GM12864 (cell line): ENCODE measurements at regions not wholly inside any gene's neighbourhood (a gene's known extent, or its start where the extent isn't known, plus 50 kb on each side); places are given as distances from the start of the nearest gene placed in this dataset.

Source experiments
- DNase-seq: peaks from one replicate; pipeline ENCODE4 v3.0.0-alpha.2; 2011; ENCODE audit warnings: low read depth
- H3K4me3 ChIP-seq: 2 replicates; pipeline ENCODE4 v1.5.1; 2011; ENCODE audit warnings: mild to moderate bottlenecking, low read depth, low read length, control low read depth
- CTCF ChIP-seq: IDR thresholded peaks from 2 replicates; pipeline ENCODE4 v1.5.1; 2011; ENCODE audit warnings: low read depth, mild to moderate bottlenecking, moderate library complexity, low read length, control low read depth, inconsistent platforms; ENCODE audit errors: missing control alignments

DNA sequence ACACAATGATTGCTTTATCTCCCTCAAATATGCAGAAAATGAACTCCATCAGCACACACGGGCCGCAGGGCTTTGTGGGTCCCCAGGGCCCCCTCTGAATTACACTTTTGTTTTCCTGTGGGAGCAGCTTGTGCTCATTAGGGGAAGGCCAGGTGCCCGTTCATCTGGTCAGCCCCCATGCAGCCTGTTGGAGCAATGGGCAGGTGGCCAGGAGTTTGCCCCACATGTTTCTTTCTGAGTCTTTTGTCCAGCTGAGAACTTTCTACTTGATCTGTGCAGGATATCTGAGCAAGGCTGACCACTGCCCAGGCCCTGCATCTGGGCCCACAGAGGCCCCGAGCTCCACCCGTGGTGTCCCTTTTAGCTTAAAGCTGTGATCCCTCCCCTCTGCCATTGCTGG lies 105.3 kb upstream of the FAM20C start:
- no peak for DNase-seq
- H3K4me3 ChIP-seq, result no peak overlapping the region
- no peak for TF ChIP-seq CTCF

DNA sequence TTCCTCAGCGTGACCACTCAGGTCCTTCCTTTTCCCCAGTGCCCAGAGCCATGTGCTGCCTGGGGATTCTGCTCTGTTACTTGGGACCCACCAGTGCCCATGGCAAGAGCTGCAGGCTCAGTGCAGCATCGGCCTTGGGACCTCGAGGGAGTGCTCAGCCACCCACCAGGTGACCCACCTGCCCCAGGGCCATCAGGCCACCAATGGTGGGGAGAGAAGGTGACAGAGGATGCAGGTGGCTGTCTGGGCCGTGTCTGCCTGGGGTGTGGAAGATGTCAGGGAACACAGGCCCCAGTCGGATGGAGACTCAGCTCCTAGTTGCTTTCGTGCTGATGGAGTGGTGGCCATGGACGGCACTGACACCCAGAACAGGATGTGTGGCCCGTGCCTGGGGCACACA lies 104.7 kb upstream of the FAM20C start:
- TF ChIP-seq CTCF, result no peak
- H3K4me3 ChIP-seq, result no peak overlapping the region
- no peak for DNase-seq

- DNase-seq, result no peak
- TF ChIP-seq CTCF, result no peak
- H3K4me3 ChIP-seq, result no peak overlapping the region
Measured at GRCh38 chr7:88095-88926, 104.1 kb upstream of the FAM20C start.

DNA sequence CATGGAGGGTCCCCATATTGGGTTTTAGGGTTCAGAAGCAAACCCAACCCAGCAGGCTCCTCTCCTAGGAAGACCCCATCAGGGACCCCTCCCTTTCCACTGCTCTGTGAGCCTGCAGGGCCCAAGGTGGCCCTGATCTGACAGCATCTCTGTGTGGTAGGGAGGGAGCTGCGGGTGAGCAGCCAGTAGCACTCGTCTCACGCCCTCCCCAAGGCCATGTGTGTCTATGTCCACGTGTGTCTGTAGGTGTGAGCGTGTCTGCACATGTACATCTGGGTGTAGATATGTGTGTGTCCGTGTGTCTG lies 103.5 kb upstream of the FAM20C start:
- no peak for DNase-seq
- TF ChIP-seq CTCF, result no peak

DNA sequence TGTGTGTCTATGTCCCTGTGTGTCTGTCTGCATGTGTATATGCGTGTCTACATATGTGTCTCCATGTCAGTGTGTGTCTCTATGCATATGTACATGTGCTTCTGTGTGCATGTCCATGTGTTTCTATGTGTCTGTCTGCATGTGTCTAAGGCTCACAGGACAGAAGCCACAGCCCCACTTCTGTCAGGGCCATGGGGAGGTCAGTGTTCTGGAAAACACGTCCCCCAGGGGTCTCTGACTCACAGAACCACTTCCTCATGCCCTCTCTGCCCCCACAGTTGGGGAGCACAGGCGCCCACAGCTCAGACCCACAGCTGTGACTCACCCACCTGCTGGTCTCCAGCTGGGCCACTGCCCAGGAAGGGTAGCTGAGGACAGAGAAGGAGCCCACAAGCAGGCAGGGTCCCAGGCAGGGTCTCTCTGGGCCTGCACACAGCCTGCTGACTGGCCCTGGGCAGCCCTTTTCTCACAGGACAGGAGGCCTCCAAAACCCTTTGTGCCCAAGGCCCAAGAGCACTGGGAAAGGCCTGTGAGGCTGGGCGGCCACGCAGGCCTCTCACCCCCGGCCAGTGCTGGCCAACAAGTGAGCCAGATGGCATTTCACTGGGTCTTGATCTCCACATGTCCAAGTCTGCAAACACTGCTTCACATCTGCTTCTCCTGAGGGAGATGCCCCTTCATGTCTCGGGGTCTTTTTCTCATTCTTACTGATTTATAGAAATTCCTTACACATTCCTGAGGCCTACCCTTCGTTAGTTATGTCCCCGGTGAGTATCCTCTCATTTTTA lies 102.9 kb upstream of the FAM20C start:
- TF ChIP-seq CTCF, result no peak
- H3K4me3 ChIP-seq, result no peak overlapping the region
- no peak for DNase-seq

More for the DNA sequence above, 103.5 kb upstream of the FAM20C start:
- H3K4me3 ChIP-seq, result no peak overlapping the region

DNA sequence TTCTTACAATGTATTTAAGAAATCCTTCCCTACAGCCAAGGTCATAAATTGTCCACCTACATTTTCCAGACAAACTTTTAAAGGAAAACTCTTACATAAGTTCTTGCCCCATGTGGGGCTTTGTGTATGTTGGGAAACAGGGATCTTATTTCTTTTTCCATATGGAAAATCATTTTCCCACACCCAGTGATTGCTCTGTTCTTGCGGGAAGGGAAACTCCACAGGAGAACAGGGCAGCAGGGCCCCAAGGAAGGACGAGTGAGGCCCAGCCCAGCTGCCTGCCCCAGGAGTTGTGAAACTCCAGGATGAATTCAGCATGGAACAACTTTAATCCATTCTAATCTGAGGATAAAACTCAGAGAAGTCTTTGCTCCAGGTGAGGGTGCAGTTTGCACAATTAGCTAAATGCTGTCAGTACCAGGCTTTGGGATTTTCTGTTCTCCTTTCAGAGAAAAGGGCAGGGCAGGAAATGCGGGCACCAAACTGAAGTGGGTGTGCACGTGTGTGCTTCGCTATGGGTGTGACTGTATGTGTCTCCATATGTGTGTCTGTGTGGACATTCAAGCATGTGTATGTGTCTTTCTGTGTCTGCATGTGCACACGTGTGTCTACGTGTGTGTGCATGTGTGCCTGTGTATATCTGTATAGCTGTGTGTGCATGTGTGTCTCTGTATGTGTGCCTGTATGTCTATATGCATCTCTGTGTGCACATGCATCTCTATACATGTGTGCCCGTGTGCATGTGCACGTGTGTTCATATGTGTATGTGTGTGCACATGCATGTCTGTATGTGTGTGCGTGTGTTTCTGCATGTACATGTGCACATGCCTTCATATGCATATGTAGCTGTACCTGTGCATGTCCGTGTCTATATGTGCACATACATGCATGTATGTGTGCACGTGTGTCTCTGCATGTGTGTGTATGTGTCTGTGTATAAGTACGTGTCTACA lies 102.0 kb upstream of the FAM20C start:
- no peak overlapping the region for H3K4me3 ChIP-seq
- DNase-seq, result no peak
- TF ChIP-seq CTCF, result no peak
